ENCODE measurements at regions not wholly inside any gene's neighbourhood (a gene's known extent, or its start where the extent isn't known, plus 50 kb on each side); places are given as distances from the start of the nearest gene placed in this dataset.
A peak's percentile ranks its signal among the peaks of the same experiment; 100 is the strongest.

GRCh38 chr1:114342376-114342775 is 168.6 kb downstream of the TRIM33 start:
- DNase-seq, result no peak

- DNase-seq, result no peak
These were observed 169.1 kb downstream of the TRIM33 start for GRCh38 chr1:114341856-114342255.

GRCh38 chr1:114341299-114341698 is 169.7 kb downstream of the TRIM33 start:
- DNase-seq, result no peak

GRCh38 chr1:114340892-114341291 is 170.1 kb downstream of the TRIM33 start:
- no peak for DNase-seq

GRCh38 chr1:114339379-114339778 is 171.6 kb downstream of the TRIM33 start:
- no peak for DNase-seq

- DNase-seq, result no peak
These were observed 172.7 kb downstream of the TRIM33 start for GRCh38 chr1:114338191-114338890.

DNA sequence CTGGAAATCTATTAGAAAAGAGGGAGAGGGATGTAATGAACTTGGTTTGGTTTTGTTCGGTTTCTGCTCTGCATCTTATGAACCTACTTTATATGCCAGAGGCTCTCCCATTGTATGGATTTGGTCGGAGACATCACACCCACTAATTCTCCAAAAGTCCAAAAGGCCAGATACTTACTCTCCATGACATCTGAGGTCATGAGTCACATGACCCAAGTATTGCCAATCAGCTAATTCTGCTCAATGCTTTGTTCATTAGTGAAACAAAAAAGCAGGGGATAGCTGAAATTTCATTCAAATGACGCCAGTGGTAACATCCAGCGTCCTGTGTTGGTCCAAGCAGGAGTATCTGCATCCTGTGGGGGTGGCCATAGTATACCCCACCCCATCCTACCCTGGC is 173.6 kb downstream of the TRIM33 start:
- no peak for DNase-seq

GRCh38 chr1:114336360-114336759 is 174.6 kb downstream of the TRIM33 start:
- no peak for DNase-seq

GRCh38 chr1:114335273-114335672 is 175.7 kb downstream of the TRIM33 start:
- no peak for DNase-seq

- DNase-seq, result no peak
These were observed 176.7 kb downstream of the TRIM33 start for GRCh38 chr1:114334297-114334696.

GRCh38 chr1:114333690-114334089 is 177.3 kb downstream of the TRIM33 start:
- no peak for DNase-seq

GRCh38 chr1:114331936-114332335 is 178.3 kb upstream of the SYT6 start:
- DNase-seq, result no peak

- DNase-seq, result no peak
These were observed 176.8 kb upstream of the SYT6 start for GRCh38 chr1:114330451-114330983.

DNA sequence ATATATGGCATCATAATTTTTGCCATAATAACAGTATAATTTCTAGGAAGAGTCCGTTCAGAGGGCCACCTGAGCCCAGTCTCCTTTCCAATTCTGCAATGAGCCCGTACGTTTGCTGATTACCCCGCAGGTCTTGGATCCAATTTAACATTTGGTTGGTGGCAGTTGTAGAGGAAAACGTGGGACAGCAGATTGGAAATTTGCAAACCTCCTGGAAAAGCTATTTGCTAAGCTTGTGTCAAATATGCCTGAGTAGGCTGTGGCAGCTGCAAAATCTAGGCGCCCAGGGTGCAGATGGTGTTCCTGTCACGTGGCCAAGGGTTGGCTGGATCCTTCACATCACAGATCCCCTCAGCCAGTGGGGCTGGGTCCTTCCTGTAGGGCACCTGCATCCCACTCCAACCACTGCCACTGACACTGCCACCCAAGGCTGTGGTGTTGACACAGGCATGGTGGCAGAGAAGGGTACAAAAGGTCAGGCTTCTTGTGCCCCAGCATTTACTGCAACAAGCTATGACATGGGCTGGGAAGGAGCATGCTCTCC is 174.8 kb upstream of the SYT6 start:
- no peak for DNase-seq

- no peak for DNase-seq
These were observed 170.9 kb upstream of the SYT6 start for GRCh38 chr1:114324662-114324965.

DNA sequence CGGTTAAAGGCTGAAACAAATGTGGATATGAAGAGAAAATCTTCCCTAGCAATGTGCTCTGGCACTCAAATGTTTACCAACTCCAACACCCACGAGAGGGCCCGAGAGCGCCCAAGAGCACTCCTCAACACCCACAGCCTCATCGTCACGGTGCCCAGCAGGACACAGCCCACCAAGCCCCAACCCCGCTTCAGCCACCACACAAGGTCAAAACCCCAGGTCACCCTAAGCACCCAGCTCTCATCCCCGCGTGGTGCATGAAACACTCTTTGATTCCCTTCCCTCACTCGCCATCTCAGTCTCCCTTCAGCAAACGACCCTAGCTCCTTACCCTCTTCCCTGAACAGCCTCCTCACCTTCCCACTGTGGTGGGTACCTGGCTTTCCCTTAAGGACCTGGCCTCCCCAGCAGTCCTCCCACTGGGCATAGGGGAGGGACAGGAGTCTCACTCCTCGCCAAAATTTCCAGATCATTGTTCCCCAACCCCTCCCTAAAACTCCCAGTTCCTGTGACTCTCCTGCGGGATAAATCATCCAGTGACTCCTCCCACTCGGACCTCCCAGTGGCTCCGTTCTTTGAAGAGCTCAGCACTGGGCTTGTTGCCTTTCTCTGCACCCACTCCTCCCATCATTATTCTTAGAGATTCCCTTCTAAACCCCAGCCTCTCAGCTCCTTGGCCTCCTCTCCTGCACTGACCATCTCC is 170.4 kb upstream of the SYT6 start:
- peak; percentile 55 for DNase-seq

DNA sequence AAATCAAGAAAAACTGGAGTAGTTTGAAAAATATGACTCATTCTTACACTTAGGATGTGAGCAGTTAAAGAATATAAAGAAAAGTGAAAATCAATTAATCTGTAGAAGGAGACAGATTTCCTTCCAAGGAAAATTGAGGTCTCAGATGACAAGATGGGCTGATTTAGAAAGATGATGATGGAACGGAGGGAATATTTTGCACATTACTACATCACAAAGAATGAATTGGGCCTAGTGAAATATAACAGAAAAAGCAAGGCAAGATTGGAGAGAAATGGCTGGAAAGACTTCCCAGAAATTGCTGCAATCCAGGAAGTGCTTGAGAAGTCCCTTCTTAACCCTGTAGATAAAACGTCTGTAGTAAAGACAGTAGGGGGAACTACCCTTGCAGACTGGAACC is 169.1 kb upstream of the SYT6 start:
- no peak for DNase-seq

- DNase-seq, result no peak
These were observed 168.5 kb upstream of the SYT6 start for GRCh38 chr1:114322207-114322606.

- DNase-seq, result no peak
These were observed 166.9 kb upstream of the SYT6 start for GRCh38 chr1:114320586-114320985.

DNA sequence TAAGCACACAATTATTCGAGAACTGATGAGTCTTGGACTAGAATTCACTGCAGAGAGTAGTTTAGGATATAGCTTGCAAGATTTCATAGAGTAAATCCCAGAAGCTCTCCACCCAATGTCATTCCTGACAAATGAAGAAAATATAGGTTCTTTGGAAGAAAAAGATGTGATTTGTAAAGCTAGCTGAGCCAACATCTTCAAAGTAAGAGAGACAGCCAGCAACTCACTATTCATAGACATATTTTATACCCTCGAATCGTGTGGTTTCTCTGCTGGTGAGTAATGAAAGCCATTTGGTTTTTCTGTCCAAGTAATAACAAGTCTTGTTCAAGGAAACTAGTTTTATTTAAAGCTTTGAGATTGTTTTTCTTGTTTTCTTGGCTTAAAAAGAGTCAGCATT is 165.7 kb upstream of the SYT6 start:
- DNase-seq, result no peak

GRCh38 chr1:114318961-114319360 is 165.3 kb upstream of the SYT6 start:
- DNase-seq, result no peak

DNA sequence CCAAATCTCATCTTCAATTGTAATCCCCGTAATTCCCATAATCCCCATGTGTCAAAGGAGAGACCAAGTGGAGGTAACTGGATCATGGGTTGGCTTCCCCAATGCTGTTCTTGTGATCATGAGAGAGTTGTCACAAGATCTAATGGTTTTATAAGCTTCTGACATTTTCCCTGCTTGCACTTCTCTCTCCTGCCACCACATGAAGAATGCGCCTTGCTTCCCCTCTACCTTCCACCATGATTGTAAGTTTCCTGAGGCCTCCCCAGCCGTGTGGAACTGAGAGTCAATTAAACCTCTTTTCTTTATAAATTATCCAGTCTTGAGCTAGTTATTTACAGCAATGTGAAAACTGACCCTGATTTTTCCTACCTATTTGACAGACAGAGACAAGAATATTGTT is 162.5 kb upstream of the SYT6 start:
- DNase-seq, result no peak

- DNase-seq, result no peak
These were observed 162.0 kb upstream of the SYT6 start for GRCh38 chr1:114315631-114316030.

DNA sequence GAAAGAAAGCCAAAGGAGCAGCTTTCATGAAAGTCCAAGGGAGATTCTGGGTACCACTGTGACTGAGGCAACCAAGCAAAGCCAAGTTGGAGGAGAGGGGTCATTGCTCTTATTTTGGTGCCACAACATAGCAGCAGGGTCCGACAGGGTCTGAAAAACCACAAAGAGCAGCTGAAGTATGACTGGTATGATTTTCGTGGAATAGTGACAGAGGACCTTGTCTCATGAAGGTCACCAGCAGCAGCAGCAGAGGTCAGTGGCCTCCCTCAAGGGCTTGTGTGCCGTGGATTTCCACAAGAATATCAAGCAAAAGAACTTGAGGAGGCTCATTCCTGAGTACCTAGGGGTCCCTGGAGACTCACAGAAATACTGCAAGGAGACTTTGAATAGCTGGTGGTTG is 160.9 kb upstream of the SYT6 start:
- no peak for DNase-seq
